ENCODE measurements at regions not wholly inside any gene's neighbourhood (a gene's known extent, or its start where the extent isn't known, plus 50 kb on each side); places are given as distances from the start of the nearest gene placed in this dataset.

DNA sequence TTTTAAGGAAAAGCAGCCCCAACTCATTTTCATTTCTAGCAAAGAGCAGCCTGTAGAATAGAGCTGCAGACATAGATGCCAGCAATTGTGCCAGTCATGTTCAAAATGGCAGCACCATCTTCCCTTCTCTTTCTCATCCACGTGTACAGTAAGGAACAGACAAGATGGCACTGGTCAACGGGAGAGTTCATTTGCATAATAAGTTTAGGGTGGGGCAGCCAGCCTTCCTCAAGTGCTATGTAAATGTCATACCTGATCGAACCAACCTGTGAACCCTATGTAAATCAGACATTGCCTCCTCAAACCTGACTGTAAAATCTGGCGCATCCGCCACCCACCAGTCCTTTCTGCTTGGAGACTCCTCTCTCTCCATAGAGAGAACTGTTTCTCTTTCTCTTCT lies 150.0 kb upstream of the CDH13 start:
- TF ChIP-seq, protein P1, sequence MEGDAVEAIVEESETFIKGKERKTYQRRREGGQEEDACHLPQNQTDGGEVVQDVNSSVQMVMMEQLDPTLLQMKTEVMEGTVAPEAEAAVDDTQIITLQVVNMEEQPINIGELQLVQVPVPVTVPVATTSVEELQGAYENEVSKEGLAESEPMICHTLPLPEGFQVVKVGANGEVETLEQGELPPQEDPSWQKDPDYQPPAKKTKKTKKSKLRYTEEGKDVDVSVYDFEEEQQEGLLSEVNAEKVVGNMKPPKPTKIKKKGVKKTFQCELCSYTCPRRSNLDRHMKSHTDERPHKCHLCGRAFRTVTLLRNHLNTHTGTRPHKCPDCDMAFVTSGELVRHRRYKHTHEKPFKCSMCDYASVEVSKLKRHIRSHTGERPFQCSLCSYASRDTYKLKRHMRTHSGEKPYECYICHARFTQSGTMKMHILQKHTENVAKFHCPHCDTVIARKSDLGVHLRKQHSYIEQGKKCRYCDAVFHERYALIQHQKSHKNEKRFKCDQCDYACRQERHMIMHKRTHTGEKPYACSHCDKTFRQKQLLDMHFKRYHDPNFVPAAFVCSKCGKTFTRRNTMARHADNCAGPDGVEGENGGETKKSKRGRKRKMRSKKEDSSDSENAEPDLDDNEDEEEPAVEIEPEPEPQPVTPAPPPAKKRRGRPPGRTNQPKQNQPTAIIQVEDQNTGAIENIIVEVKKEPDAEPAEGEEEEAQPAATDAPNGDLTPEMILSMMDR (conservative IDR thresholded peaks at IDR 0.05): no peak
- TF ChIP-seq EZH2 (IDR thresholded peaks at IDR 0.05; ENCODE audit: low read depth): no peak

Measured in PC-9 (cell line).